Activated CD8-positive, alpha-beta T cell treated with anti-CD3 and anti-CD28 coated beads for 36 hours (primary cell): ENCODE measurements at regions not wholly inside any gene's neighbourhood (a gene's known extent, or its start where the extent isn't known, plus 50 kb on each side); places are given as distances from the start of the nearest gene placed in this dataset.

Experiments used
- ATAC-seq: fragments of 200-7000 bp; cut with Tn5 transposase; one replicate; pipeline ENCODE4 v1.10.0; 2021; ENCODE audit warnings: mild to moderate bottlenecking, moderate library complexity
- CTCF ChIA-PET: fragments of 350-600 bp; sonication (Branson Sonifier 250); formaldehyde crosslinking; loops from one replicate; lab custom pipeline; 2021; ENCODE audit warnings: antibody characterized with exemption; lab: Charles Lee
- POLR2A ChIA-PET: fragments of 350-600 bp; sonication (Branson Sonifier 250); formaldehyde crosslinking; loops from one replicate; lab custom pipeline; 2021; ENCODE audit warnings: antibody characterized with exemption; lab: Charles Lee
- DNase-seq: peaks from one replicate; pipeline ENCODE4 v3.0.0-alpha.2; 2020
- H3K27ac Mint-ChIP-seq: one replicate; pipeline ENCODE4 v1.8.0; 2021; ENCODE audit warnings: mild to moderate bottlenecking, mixed read lengths
- H3K27me3 Mint-ChIP-seq: one replicate; pipeline ENCODE4 v1.8.0; 2021; ENCODE audit warnings: mixed read lengths
- H3K36me3 Mint-ChIP-seq: one replicate; pipeline ENCODE4 v1.8.0; 2021; ENCODE audit warnings: low read depth, mixed read lengths
- H3K4me1 Mint-ChIP-seq: one replicate; pipeline ENCODE4 v1.8.0; 2021; ENCODE audit warnings: low read depth, mixed read lengths
- H3K4me3 Mint-ChIP-seq: one replicate; pipeline ENCODE4 v1.8.0; 2021; ENCODE audit warnings: mild to moderate bottlenecking, moderate library complexity, mixed read lengths
- H3K9me3 Mint-ChIP-seq: one replicate; pipeline ENCODE4 v1.8.0; 2021; ENCODE audit warnings: mixed read lengths
- CTCF ChIP-seq: fragments of 200-600 bp; IDR thresholded peaks from one replicate; pipeline ENCODE4 v1.8.0; 2022; ENCODE audit warnings: antibody characterized with exemption, mild to moderate bottlenecking
- intact Hi-C: fragments of 100-400 bp; cut with micrococcal nuclease; formaldehyde crosslinking; loops from one replicate; pipeline ENCODE4 v1.10.0; 2022

- intact Hi-C loops: no loop called here
- no peak for ATAC-seq
- DNase-seq: no peak
- CTCF ChIA-PET: no interaction called here
- no peak overlapping the region for H3K4me3 Mint-ChIP-seq
- H3K27ac Mint-ChIP-seq: no peak overlapping the region
- H3K9me3 Mint-ChIP-seq: peaks cover 10% of the 10 kb centered on the region
- H3K36me3 Mint-ChIP-seq: no peaks in the 10 kb centered on the region
- POLR2A ChIA-PET: no interaction called here
- no peak for TF ChIP-seq CTCF
- no peaks in the 10 kb centered on the region for H3K27me3 Mint-ChIP-seq
- no peaks in the 10 kb centered on the region for H3K4me1 Mint-ChIP-seq
Observed at GRCh38 chr2:122545821-122546220, 790.4 kb downstream of the TSN start.

- Mint-ChIP-seq H3K27ac (no peak overlapping the region), H3K9me3 (no peaks in the 10 kb centered on the region), H3K4me3 (no peak overlapping the region), H3K4me1 (no peaks in the 10 kb centered on the region), H3K36me3 (no peaks in the 10 kb centered on the region), H3K27me3 (no peaks in the 10 kb centered on the region)
- no peak for ATAC-seq
- CTCF ChIA-PET: no interaction called here
- TF ChIP-seq CTCF: no peak
- intact Hi-C loops: no loop called here
- POLR2A ChIA-PET: no interaction called here
- DNase-seq: no peak
Observed at GRCh38 chr2:122562775-122563174, 807.3 kb downstream of the TSN start.

GRCh38 chr2:122563781-122564180 lies 808.3 kb downstream of the TSN start:
- CTCF ChIA-PET: no interaction called here
- TF ChIP-seq CTCF: no peak
- POLR2A ChIA-PET: no interaction called here
- no peaks in the 10 kb centered on the region for H3K9me3 Mint-ChIP-seq
- no peaks in the 10 kb centered on the region for H3K36me3 Mint-ChIP-seq
- intact Hi-C loops: no loop called here
- no peaks in the 10 kb centered on the region for H3K4me1 Mint-ChIP-seq
- H3K27ac Mint-ChIP-seq: no peak overlapping the region
- DNase-seq (no peak), ATAC-seq (no peak)
- H3K27me3 Mint-ChIP-seq: no peaks in the 10 kb centered on the region
- no peak overlapping the region for H3K4me3 Mint-ChIP-seq

- ATAC-seq: no peak
- no peaks in the 10 kb centered on the region for H3K4me1 Mint-ChIP-seq
Observed at GRCh38 chr2:122564843-122565242, 809.4 kb downstream of the TSN start.

GRCh38 chr2:122565364-122565763 lies 809.9 kb downstream of the TSN start:
- Mint-ChIP-seq H3K36me3 (no peaks in the 10 kb centered on the region), H3K27ac (no peak overlapping the region), H3K9me3 (no peaks in the 10 kb centered on the region), H3K4me3 (no peak overlapping the region), H3K4me1 (no peaks in the 10 kb centered on the region), H3K27me3 (no peaks in the 10 kb centered on the region)
- CTCF ChIA-PET: no interaction called here
- DNase-seq (no peak), ATAC-seq (no peak)
- no peak for TF ChIP-seq CTCF
- intact Hi-C loops: no loop called here
- POLR2A ChIA-PET: no interaction called here

More at GRCh38 chr2:122564843-122565242, 809.4 kb downstream of the TSN start:
- H3K36me3 Mint-ChIP-seq: no peaks in the 10 kb centered on the region
- no peak overlapping the region for H3K27ac Mint-ChIP-seq
- no peak for DNase-seq
- H3K4me3 Mint-ChIP-seq: no peak overlapping the region
- ChIA-PET POLR2A (no interaction called here), CTCF (no interaction called here)
- no peaks in the 10 kb centered on the region for H3K27me3 Mint-ChIP-seq
- TF ChIP-seq CTCF: no peak
- H3K9me3 Mint-ChIP-seq: no peaks in the 10 kb centered on the region
- intact Hi-C loops: no loop called here
